ENCODE measurements at regions not wholly inside any gene's neighbourhood (a gene's known extent, or its start where the extent isn't known, plus 50 kb on each side); places are given as distances from the start of the nearest gene placed in this dataset.

GRCh38 chr1:239247285-239247684 lies 139.1 kb upstream of the CHRM3 start:
- Histone ChIP-seq H3K27me3 (ENCODE audit: insufficient read depth, low read depth, low read length) (no peaks in the 10 kb centered on the region), H3K9ac (ENCODE audit: low read length) (no peak overlapping the region), H3K4me2 (ENCODE audit: low read length) (no peak overlapping the region)

GRCh38 chr1:239244084-239244483 lies 142.3 kb upstream of the CHRM3 start:
- no peaks in the 10 kb centered on the region for H3K27me3 ChIP-seq (ENCODE audit: insufficient read depth, low read depth, low read length)
- H3K4me2 ChIP-seq (ENCODE audit: low read length): no peak overlapping the region
- no peak overlapping the region for H3K27ac ChIP-seq (ENCODE audit: low read length)
- no peaks in the 10 kb centered on the region for H4K20me1 ChIP-seq (ENCODE audit: insufficient read depth)
- no peak overlapping the region for H2AFZ ChIP-seq (ENCODE audit: low read depth, low read length)
- H3K9me3 ChIP-seq (ENCODE audit: low read length): no peaks in the 10 kb centered on the region
- H3K79me2 ChIP-seq (replicated peaks; ENCODE audit: insufficient read depth, low read length): no peaks in the 10 kb centered on the region
- H3F3A ChIP-seq (ENCODE audit: insufficient read depth, low read length, poor library complexity, severe bottlenecking): no peaks in the 10 kb centered on the region
- H3K36me3 ChIP-seq (ENCODE audit: insufficient read depth, low read length): no peaks in the 10 kb centered on the region
- no peak overlapping the region for H3K9ac ChIP-seq (ENCODE audit: low read length)
- no peak for TF ChIP-seq CTCF (IDR thresholded peaks at IDR 0.05; ENCODE audit: poor library complexity, severe bottlenecking)
- no peak for TF ChIP-seq SMC3 (conservative IDR thresholded peaks at IDR 0.05; ENCODE audit: poor library complexity)
- TF ChIP-seq EZH2 (IDR thresholded peaks at IDR 0.05; ENCODE audit: borderline replicate concordance, insufficient read depth, low read length, poor library complexity, severe bottlenecking): no peak
- TF ChIP-seq POLR2AphosphoS5 (IDR thresholded peaks at IDR 0.05): no peak
- no peak for TF ChIP-seq RAD21 (conservative IDR thresholded peaks at IDR 0.05)
- no peak for TF ChIP-seq MXI1 (conservative IDR thresholded peaks at IDR 0.05; ENCODE audit: poor library complexity, severe bottlenecking)
- TF ChIP-seq REST (IDR thresholded peaks at IDR 0.05; ENCODE audit: borderline replicate concordance): no peak
- no peak for TF ChIP-seq EP300 (conservative IDR thresholded peaks at IDR 0.05; ENCODE audit: poor library complexity, severe bottlenecking)
- TF ChIP-seq TAF1 (IDR thresholded peaks at IDR 0.05; ENCODE audit: low read depth): no peak
- no peaks in the 10 kb centered on the region for H3K9me2 ChIP-seq (ENCODE audit: insufficient read depth, low read length)
- H3K4me3 ChIP-seq (ENCODE audit: low read length): no peak overlapping the region

More at GRCh38 chr1:239247285-239247684, 139.1 kb upstream of the CHRM3 start:
- Histone ChIP-seq H2AFZ (ENCODE audit: low read depth, low read length) (no peak overlapping the region), H3K79me2 (replicated peaks; ENCODE audit: insufficient read depth, low read length) (no peaks in the 10 kb centered on the region), H3K36me3 (ENCODE audit: insufficient read depth, low read length) (no peaks in the 10 kb centered on the region), H3K9me3 (ENCODE audit: low read length) (no peaks in the 10 kb centered on the region), H3F3A (ENCODE audit: insufficient read depth, low read length, poor library complexity, severe bottlenecking) (no peaks in the 10 kb centered on the region), H4K20me1 (ENCODE audit: insufficient read depth) (no peaks in the 10 kb centered on the region), H3K4me3 (ENCODE audit: low read length) (no peak overlapping the region), H3K9me2 (ENCODE audit: insufficient read depth, low read length) (no peaks in the 10 kb centered on the region), H3K27ac (ENCODE audit: low read length) (no peak overlapping the region)
- TF ChIP-seq POLR2AphosphoS5 (IDR thresholded peaks at IDR 0.05): no peak
- TF ChIP-seq TAF1 (IDR thresholded peaks at IDR 0.05; ENCODE audit: low read depth): no peak
- TF ChIP-seq MXI1 (conservative IDR thresholded peaks at IDR 0.05; ENCODE audit: poor library complexity, severe bottlenecking): no peak
- no peak for TF ChIP-seq SMC3 (conservative IDR thresholded peaks at IDR 0.05; ENCODE audit: poor library complexity)
- no peak for TF ChIP-seq REST (IDR thresholded peaks at IDR 0.05; ENCODE audit: borderline replicate concordance)
- TF ChIP-seq EZH2 (IDR thresholded peaks at IDR 0.05; ENCODE audit: borderline replicate concordance, insufficient read depth, low read length, poor library complexity, severe bottlenecking): no peak

Data from neural cell (in vitro differentiated cells).